ENCODE measurements at regions not wholly inside any gene's neighbourhood (a gene's known extent, or its start where the extent isn't known, plus 50 kb on each side); places are given as distances from the start of the nearest gene placed in this dataset.

DNA sequence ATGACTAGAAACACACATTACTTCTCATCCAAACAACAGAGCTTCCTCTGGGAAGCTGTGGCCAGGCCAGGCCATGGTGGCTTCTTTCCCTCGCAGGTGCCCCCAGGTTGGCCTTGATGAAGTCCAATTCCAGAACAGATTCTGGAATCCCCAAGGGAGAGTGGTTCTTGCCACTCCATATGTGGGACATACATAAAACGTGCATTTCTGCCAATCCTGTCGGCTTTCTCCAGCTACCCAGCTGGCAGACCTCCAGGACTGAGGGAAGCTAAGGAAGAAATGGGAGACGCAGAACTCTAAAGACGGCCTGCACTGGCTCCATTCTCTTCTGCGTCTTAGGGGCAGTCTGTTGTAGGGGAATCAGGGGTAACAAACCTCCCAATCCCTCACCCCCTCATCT, 219.2 kb upstream of the CDH5 start:
- H2AK5ac ChIP-seq (ENCODE audit: low read depth, low read length): no peak overlapping the region
- no peak overlapping the region for H3K14ac ChIP-seq (ENCODE audit: insufficient read length)
- H3K27me3 ChIP-seq (replicated peaks in 1 of 4; ENCODE audit: control insufficient read depth in 3 of 4, extremely low read depth in 1 of 4, insufficient read depth in 3 of 4, low read length in 3 of 4): no peaks in the 10 kb centered on the region
- WGBS, 2 experiments (ENCODE audit: extremely low coverage in 1 of 2, insufficient coverage in 1 of 2, insufficient read length in 1 of 2, insufficient replicate concordance in 2 of 2, low coverage in 1 of 2, low lambda C conversion rate in 2 of 2, missing lambda C conversion rate in 1 of 2): 97% methylated on average over 6 of the region's 6 CpGs; no CpG with 5 or more reads in 1 of the 2 experiments
- no peaks in the 10 kb centered on the region for H4K20me1 ChIP-seq (replicated peaks in 1 of 2; ENCODE audit: control insufficient read depth in 1 of 2, insufficient read depth in 2 of 2, low read length in 2 of 2)
- H3K9me3 ChIP-seq (ENCODE audit: insufficient read depth in 2 of 2, low read depth in 1 of 2, low read length in 1 of 2): no peaks in the 10 kb centered on the region
- H2BK20ac ChIP-seq (ENCODE audit: low read length): no peak overlapping the region
- no peak overlapping the region for H3K4me2 ChIP-seq (ENCODE audit: insufficient read depth in 1 of 2, low read depth in 2 of 2, low read length in 2 of 2)
- no peaks in the 10 kb centered on the region for H3K4me1 ChIP-seq (replicated peaks in 1 of 4; ENCODE audit: control insufficient read depth in 3 of 4, insufficient read depth in 4 of 4, low read length in 3 of 4)
- no peak overlapping the region for H2BK12ac ChIP-seq (ENCODE audit: low read depth, low read length)
- H3K18ac ChIP-seq (ENCODE audit: extremely low read depth, low read length): no peak overlapping the region
- no peak overlapping the region for H4K91ac ChIP-seq (replicated peaks; ENCODE audit: insufficient read length, low read length)
- no peak overlapping the region for H4K5ac ChIP-seq (ENCODE audit: insufficient read length, low read depth, low read length)
- ChIA-PET CTCF (ENCODE audit: partially characterized antibody) (interaction anchor here (1.2 to 1.4 kb wide), 2 partner anchors 17 to 442 kb away, joined by 4 to 5 read pairs; no protein-coding TSS in a partner anchor), POLR2A (ENCODE audit: partially characterized antibody) (no interaction called here)
- no peak overlapping the region for H3K4ac ChIP-seq (replicated peaks; ENCODE audit: insufficient read length, low read depth, low read length)
- H3K56ac ChIP-seq (replicated peaks; ENCODE audit: insufficient read length, low read depth, low read length): no peak overlapping the region
- H3K79me2 ChIP-seq (ENCODE audit: control insufficient read depth in 1 of 2, insufficient read depth in 2 of 2, low read length in 2 of 2): no peaks in the 10 kb centered on the region
- no peak overlapping the region for H3K27ac ChIP-seq (ENCODE audit: low read depth, low read length)
- H3K23ac ChIP-seq (ENCODE audit: insufficient read length): no peak overlapping the region
- H3K36me3 ChIP-seq (ENCODE audit: control insufficient read depth in 2 of 4, insufficient read depth in 4 of 4, low read length in 3 of 4): no peaks in the 10 kb centered on the region
- H3K23me2 ChIP-seq (ENCODE audit: low read depth, low read length): no peaks in the 10 kb centered on the region
- H4K8ac ChIP-seq (ENCODE audit: extremely low read depth, insufficient read depth, low read length): no peak overlapping the region
- DNase-seq (ENCODE audit: low read depth in 1 of 2, low spot score in 2 of 2): no peak
- H2BK120ac ChIP-seq (replicated peaks; ENCODE audit: low read depth, low read length): no peak overlapping the region
- H2BK15ac ChIP-seq (ENCODE audit: low read length): no peak overlapping the region
- no peak for FAIRE-seq
- H2AFZ ChIP-seq (ENCODE audit: low read length): no peak overlapping the region
- H3K79me1 ChIP-seq (ENCODE audit: low read depth, low read length): no peaks in the 10 kb centered on the region
- H3K4me3 ChIP-seq (ENCODE audit: extremely low read depth in 1 of 4, insufficient read depth in 2 of 4, low read depth in 3 of 4, low read length in 4 of 4): no peak overlapping the region
- H2BK5ac ChIP-seq (ENCODE audit: low read depth, low read length): no peak overlapping the region
- no peak overlapping the region for H3K9ac ChIP-seq (replicated peaks in 1 of 4; ENCODE audit: extremely low read depth in 1 of 4, low read depth in 3 of 4, low read length in 3 of 4)
- TF ChIP-seq EP300 (IDR thresholded peaks at IDR 0.05; ENCODE audit: borderline replicate concordance in 1 of 2, low read depth in 2 of 2, low read length in 2 of 2) (no peak), SP2 (IDR thresholded peaks at IDR 0.05; ENCODE audit: low read length) (no peak), SIRT6 (IDR thresholded peaks at IDR 0.05; ENCODE audit: low read length) (no peak), NANOG (IDR thresholded peaks at IDR 0.05; ENCODE audit: insufficient read depth, low read depth, low read length, poor library complexity, severe bottlenecking) (no peak), TAF1 (IDR thresholded peaks at IDR 0.05; ENCODE audit: low read depth, low read length) (no peak), EGR1 (IDR thresholded peaks at IDR 0.05; ENCODE audit: borderline replicate concordance, low read depth, low read length) (no peak), POLR2AphosphoS5 (IDR thresholded peaks at IDR 0.05; ENCODE audit: low read depth, low read length) (no peak), RXRA (IDR thresholded peaks at IDR 0.05; ENCODE audit: insufficient read depth, low read depth, low read length) (no peak), CBX8 (IDR thresholded peaks at IDR 0.05; ENCODE audit: borderline replicate concordance, low read depth, low read length) (no peak), RBBP5 (IDR thresholded peaks at IDR 0.05; ENCODE audit: borderline replicate concordance, low read depth, low read length) (no peak), ASH2L (IDR thresholded peaks at IDR 0.05; ENCODE audit: low read length) (no peak), MAFK (IDR thresholded peaks at IDR 0.05; ENCODE audit: low read depth, low read length) (no peak)
- TF ChIP-seq, protein P1, sequence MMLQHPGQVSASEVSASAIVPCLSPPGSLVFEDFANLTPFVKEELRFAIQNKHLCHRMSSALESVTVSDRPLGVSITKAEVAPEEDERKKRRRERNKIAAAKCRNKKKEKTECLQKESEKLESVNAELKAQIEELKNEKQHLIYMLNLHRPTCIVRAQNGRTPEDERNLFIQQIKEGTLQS (IDR thresholded peaks at IDR 0.05; ENCODE audit: insufficient read depth, low read depth, low read length): no peak
- TF ChIP-seq, protein P2, sequence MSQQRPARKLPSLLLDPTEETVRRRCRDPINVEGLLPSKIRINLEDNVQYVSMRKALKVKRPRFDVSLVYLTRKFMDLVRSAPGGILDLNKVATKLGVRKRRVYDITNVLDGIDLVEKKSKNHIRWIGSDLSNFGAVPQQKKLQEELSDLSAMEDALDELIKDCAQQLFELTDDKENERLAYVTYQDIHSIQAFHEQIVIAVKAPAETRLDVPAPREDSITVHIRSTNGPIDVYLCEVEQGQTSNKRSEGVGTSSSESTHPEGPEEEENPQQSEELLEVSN (IDR thresholded peaks at IDR 0.05): no peak

All from H1 (cell line).